Gastroesophageal sphincter (tissue), 3 donors: ENCODE measurements at regions not wholly inside any gene's neighbourhood (a gene's known extent, or its start where the extent isn't known, plus 50 kb on each side); places are given as distances from the start of the nearest gene placed in this dataset.

ENCODE experiments used
- CTCF ChIP-seq, 4 experiments: fragments of 200-600 bp in 2 of 4; fragments of 450-650 bp in 2 of 4; sonication (generic) in 1 of 4; IDR thresholded peaks; one replicate each; pipeline ENCODE4 v1.5.1; 2017 to 2019; ENCODE audit warnings: antibody characterized with exemption in 4 of 4, mild to moderate bottlenecking in 2 of 4, moderate library complexity in 2 of 4
- EP300 ChIP-seq: sonication (generic); formaldehyde crosslinking; IDR thresholded peaks from one replicate; pipeline ENCODE4 v1.6.1; 2017; ENCODE audit warnings: antibody characterized with exemption, mild to moderate bottlenecking
- POLR2A ChIP-seq, 2 donors: fragments of 450-650 bp; IDR thresholded peaks; one replicate each; pipeline ENCODE4 v1.6.1; 2017; ENCODE audit warnings: antibody characterized with exemption in 2 of 2, mild to moderate bottlenecking in 2 of 2, moderate library complexity in 1 of 2
- POLR2AphosphoS5 ChIP-seq: sonication (generic); formaldehyde crosslinking; IDR thresholded peaks from one replicate; pipeline ENCODE4 v1.6.1; 2017; ENCODE audit warnings: antibody characterized with exemption

- TF ChIP-seq CTCF (IDR thresholded peaks at IDR 0.05) (no peak), POLR2A (IDR thresholded peaks at IDR 0.05) (no peak), POLR2AphosphoS5 (no peak), EP300 (no peak)
These were observed 1849.2 kb upstream of the C9orf72 start for GRCh38 chr9:29422438-29422837.
